HG03175 (cell line): ENCODE measurements at regions not wholly inside any gene's neighbourhood (a gene's known extent, or its start where the extent isn't known, plus 50 kb on each side); places are given as distances from the start of the nearest gene placed in this dataset.
"Not testable (repeated sequence)": the region's sequence is repeated elsewhere in the genome, so short reads cannot be mapped to it uniquely, and the experiment has no call there.

Source experiments
- ATAC-seq: cut with Tn5 transposase; IDR thresholded peaks from one replicate; pipeline ENCODE4 v1.9.1; 2021; ENCODE audit warnings: mild to moderate bottlenecking, moderate library complexity; ENCODE audit not compliant: unreplicated experiment

DNA sequence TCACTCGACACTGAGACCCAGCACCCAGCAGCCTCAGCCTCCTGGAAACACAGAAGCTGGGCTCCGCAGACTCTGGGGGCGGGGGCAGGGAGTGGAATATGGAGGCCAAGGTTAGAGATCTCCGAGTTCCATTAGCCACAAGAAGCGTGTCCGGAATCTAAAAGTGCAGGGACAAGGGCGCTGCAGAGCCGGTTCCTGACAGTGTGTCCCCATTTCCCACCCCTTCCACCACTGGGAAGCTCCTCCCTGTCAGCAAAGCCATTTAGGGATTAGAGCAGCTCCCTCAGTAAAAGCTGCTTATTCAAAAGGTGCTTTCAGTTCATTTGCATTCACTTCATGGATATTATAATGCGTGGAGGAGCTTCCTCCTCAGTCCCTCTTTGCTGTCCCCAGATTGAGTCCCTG is 74.1 kb upstream of the HSPA9 start:
- no peak for ATAC-seq

DNA sequence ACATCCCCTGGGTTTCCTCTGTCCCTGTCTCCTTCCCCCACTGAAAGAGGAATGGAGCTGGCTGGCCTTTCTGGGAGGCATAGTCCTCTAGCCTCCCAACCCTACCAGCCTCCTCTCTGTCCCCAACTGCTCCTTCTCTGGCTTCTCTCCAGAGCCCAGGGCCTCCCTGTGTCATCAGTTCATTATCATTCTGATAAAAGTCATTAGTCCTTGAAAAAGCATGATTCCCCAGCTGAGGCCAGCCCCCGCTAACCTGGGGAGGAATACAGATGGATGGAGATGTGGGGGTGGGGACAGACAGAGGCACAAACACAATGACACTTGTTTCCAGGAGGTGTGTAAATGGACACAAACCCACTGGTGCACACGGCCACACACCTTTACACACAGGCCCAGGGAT is 73.6 kb upstream of the HSPA9 start:
- no peak for ATAC-seq

- no peak for ATAC-seq
Observed at GRCh38 chr5:138647794-138648410, 72.7 kb upstream of the HSPA9 start.

DNA sequence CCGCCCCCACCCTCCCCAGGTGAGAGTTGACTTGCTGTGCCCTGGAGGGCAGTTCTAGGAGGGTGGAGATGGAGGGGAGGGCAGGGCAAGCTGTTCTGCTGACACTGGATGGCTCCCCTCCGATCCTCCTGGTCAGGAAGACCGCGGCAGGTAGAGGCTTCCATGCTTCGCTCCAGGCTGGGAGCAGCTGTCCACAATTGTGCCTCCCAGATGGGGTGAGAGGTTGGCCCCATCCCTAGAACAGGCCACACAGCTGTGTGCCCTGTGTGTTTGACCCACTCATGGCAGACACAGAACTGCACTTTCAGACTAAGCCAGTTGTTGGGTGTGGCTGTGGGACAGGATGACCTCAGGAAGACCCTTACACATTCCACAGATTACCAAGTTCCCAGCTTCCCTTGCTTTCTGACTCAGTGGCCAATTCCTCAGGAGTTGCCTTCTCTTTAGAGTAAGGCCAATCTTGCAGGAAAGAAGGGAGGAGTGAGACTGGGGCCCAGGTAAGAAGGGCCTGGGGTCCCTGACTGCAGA is 72.1 kb upstream of the HSPA9 start:
- ATAC-seq: no peak

DNA sequence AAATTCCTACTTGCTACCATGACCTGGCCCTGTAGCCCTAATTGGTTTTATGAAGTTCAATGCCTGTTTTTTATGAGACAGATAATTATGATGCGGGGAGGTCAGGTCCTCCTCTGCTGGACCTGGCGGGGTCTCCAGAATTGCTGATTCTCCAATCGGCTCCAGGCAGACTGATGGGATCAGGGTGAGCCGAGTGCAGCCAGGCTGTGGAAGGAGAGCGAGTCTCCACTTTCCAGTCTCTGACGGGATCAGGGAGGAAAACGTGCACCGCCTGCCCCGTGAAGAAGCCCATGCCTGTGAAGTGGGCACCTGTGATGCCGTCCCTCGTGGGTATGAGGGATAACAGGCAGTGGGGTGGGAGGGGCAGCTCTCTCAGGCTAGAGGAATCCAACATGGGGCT is 71.5 kb upstream of the HSPA9 start:
- ATAC-seq: no peak

GRCh38 chr5:138645778-138646575 is 70.8 kb upstream of the HSPA9 start:
- ATAC-seq: no peak

DNA sequence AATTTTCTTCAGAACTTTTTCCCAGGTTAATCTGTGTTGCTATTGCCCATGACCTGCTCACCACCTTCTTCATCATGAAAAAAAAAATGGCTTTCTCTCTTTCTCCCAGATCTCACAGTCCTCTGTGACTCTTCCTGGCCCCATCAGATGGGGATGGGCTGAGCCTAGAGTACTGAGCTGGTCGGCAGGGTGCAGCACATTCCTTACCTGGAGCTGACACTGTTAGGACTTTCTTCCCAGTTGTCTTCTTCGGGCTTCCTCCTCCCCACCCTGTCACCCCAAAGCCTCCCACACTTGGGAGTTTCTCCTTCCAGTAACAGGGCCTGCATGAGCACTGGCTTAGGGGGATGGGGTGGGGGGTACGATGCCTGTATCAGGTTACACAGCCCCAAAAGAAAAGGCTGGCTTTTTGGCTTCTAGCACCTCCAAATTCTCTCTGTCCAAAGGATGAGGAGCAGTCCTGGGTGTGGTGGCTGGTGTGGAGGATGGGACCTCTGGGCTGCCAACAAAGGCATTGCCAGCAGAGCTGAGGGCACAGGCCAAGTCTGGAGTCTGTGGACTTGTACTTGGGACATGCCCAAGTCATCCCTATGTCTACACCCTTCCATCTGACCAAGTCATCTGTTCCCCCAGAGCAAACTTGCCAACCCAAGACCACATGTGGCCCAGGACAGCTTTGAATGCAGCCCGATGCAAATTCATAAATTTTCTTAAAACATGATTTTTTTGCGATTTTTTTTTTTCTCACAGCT is 68.0 kb upstream of the HSPA9 start:
- ATAC-seq: no peak

- ATAC-seq: no peak
Observed at GRCh38 chr5:138641547-138642298, 66.5 kb upstream of the HSPA9 start.

DNA sequence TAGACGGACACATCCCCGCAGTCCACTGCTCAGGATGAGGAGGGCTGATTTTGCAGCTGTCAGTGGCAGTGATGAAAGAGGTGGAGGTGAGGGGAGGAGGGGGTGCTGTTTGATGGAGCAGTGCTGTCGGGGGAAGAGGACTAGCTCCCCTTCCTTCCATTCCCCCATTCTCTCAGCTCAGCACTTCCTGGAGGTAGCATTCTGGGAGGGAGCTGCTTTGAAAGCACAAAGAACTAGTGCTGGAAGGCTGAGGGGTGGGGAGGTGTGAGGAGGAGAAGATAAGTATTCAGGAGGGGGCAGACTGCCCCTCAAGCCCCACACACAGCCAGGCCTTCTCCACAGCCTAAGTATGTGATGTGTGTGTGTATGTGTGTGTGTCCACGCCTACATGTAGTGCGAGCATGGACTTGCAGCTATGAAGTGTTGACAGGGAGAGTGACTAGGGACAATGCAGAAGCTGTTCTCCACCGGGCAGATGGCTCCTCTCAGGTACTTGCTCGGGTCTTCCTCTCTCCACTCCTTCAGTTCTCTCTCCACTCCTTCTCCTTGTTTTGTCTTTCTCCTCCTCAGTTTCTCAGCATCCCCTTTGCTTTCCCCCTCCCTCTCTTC is 65.5 kb upstream of the HSPA9 start:
- no peak for ATAC-seq

DNA sequence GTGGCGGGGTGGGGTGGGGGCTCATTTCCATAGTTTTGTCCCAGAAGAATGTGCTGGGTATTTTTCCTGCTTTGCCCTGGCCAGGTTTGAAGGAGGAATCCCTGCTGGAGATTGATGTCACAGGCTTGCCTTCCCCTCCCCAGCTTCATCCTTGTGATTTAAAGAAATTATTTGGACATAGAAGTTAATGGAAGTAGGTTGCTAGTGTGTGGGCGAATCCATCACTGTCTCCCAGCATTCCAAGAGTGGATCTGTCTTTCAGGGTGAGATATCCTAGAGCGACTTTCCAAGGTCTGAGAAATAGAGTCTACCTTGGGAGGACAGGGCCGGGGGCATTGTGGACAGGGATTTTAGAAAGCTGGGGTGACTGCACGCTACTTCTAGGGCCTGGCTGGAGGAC is 64.9 kb upstream of the HSPA9 start:
- ATAC-seq: no peak

GRCh38 chr5:138639326-138639725 is 64.1 kb upstream of the HSPA9 start:
- no peak for ATAC-seq

- no peak for ATAC-seq
Observed at GRCh38 chr5:138637256-138637655, 62.1 kb upstream of the HSPA9 start.

DNA sequence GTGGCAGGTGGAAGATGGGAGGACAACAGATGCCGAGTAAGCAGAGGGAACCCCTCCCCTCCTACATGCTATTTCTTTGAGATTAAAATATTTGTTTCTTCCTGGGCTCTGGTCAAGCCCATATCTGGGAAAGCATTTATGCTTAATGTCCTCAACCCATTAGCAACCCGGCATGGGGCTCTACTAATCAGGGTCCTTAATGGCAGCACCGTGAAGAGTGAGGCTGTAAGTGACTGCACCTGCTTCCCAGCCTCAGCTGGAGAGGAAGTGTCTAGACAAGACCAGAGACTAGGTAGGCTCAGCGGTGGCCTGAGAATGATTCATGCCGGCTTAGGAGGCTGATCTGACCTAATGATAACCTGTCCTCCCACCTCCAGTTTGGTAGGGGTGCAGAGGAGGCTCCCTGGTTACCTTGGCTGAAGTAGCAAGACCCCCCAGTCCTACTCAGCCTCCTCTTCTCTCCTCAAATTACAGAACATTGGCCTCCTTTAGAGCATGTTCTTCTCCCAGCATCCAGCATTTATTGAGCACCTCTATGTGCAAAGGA is 61.3 kb upstream of the HSPA9 start:
- no peak for ATAC-seq

DNA sequence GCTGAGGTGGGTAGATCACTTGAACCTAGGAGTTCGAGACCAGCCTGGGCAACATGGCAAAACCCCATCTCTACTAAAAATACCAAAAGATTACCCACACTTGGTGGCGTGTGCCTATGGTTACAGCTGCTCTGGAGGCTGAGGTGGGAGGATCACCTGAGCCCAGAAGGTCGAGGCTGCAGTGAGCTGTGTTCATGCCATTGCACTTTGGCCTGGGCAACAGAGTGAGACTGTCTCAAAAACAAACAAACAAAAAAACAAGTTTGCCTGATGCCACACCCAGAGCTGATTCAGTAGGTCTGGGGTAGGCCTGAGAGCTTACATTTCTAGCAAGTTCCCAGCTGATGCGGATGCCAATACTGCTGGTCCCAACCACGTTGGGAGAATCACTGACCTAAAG is 60.5 kb upstream of the HSPA9 start:
- ATAC-seq: no peak

DNA sequence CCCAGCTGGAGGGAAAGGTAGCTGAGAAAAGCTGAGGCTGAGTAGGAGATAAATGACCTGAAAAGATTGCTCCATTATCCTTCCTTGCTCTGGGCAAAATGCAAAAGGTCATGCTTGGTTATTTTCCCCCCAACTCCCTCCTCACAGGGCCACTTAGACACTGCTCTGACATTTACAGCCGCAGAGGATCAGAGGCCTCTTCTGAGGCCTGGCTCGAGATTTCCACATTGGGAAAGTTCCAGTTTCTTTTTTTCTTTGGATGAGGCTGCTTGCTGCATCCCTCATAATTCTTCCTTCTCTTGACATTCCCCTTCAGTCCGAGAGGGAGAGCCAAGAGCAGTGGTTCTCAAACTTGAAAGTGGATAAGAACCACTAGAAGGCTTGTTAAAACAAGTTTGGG is 60.1 kb upstream of the HSPA9 start:
- ATAC-seq: no peak

DNA sequence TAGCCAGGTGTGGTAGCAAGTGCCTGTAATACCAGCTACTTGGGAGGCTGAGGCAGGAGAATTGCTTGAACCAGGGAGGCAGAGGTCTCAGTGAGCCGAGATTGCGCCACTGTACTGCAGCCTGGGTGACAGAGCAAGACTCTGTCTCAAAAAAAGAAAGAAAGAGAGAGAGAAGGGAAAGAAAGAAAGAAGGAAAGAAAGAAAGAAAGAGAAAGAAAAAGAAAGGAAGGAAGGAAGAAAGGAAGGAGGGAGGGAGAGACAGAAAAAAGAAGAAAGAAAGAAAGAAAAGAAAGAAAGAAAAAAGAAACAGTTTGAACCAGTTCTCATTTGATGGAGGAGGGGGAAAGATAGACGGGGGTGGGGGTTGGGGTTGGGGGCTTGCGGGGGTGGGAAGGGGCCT is 59.6 kb upstream of the HSPA9 start:
- ATAC-seq: not testable (repeated sequence)

GRCh38 chr5:138632900-138633489 is 57.8 kb upstream of the HSPA9 start:
- ATAC-seq: no peak

DNA sequence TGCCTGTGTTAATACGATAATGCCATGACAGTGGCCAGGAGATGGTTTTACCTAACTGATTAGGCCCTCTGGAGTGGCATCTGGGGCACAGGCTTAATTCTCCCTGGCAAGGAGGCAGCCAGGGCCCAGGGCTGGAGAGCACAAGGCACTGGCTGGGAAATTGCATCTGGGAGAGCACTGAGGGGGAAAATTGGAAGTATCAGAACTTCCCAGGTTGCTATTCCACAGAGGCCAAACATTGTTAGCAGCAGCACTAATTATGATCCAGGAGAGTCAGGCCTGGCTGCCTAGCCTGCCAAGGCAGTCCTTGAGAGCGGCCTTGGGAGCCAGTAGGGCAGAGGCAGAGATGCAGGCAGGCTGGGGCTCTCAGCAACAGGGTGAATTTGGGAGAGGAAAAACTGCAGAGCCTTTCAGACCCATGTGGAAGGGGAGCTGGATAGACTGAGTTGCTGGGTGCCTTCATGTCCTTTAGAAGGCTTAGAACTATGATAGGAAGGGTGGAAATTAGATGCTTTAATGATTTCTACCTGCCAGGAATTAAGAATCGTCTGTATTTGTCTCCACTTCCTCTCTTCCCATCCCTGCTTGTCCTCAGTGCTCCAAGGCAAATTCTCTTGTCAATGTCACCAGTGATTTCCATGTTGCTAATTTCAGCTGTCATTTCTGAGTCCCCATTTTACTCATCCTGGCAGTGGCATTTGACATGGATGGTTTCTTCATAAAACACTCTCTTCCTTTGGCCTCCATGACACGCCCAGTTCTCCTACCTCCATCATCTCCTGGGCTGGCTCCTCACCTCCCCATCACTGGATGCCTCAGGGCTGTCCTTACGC is 56.1 kb upstream of the HSPA9 start:
- ATAC-seq: no peak

DNA sequence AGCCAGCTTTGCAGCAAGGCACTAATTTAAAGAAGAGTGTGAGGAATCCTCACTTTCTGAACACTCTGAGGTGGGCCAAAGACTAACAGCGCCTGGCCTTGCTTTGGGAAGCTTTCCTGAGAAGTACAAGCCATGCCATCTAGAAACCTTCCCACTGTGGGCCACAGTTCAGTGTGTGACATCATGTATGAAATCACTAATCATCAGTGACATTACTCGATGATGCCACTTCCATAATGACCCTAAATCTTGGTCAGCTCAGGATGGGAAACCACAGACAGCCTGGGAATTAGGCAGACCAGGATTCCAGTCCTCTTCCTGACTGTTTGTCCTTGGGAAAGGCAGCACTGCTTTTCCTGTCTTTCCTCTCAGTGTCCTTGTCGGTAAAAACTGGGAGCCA is 54.2 kb upstream of the HSPA9 start:
- no peak for ATAC-seq
